ENCODE measurements at regions not wholly inside any gene's neighbourhood (a gene's known extent, or its start where the extent isn't known, plus 50 kb on each side); places are given as distances from the start of the nearest gene placed in this dataset.

- Histone ChIP-seq H4K20me1 (ENCODE audit: insufficient read depth, low read length) (no peaks in the 10 kb centered on the region), H3K9ac (ENCODE audit: low read length) (no peak overlapping the region), H3K36me3 (replicated peaks; ENCODE audit: low read depth, low read length) (no peaks in the 10 kb centered on the region), H3K4me1 (ENCODE audit: low read length) (peaks cover 47% of the 10 kb centered on the region), H3K4me3 (ENCODE audit: low read length) (peak overlapping the region; percentile 6), H3K27ac (ENCODE audit: low read length) (no peak overlapping the region), H3K4me2 (ENCODE audit: low read length) (peak overlapping the region; percentile 74), H2AFZ (ENCODE audit: low read depth, low read length) (no peak overlapping the region), H3K79me2 (ENCODE audit: low read length) (no peaks in the 10 kb centered on the region), H3K9me3 (ENCODE audit: insufficient read depth, low read length) (no peaks in the 10 kb centered on the region), H3K27me3 (ENCODE audit: low read depth, low read length) (peaks cover 6% of the 10 kb centered on the region; the same call in 1 of the 2 replicates)
- no peak for TF ChIP-seq CTCF (IDR thresholded peaks at IDR 0.05; ENCODE audit: low read depth, low read length)
- TF ChIP-seq EZH2phosphoT487 (IDR thresholded peaks at IDR 0.05; ENCODE audit: low read depth) = no peak
These were observed 295.5 kb downstream of the ETS1 start for GRCh38 chr11:128291835-128292234.

GRCh38 chr11:128291007-128291406 is 296.4 kb downstream of the ETS1 start:
- H2AFZ ChIP-seq (ENCODE audit: low read depth, low read length) = no peak overlapping the region
- peak overlapping the region; percentile 60 for H3K9ac ChIP-seq (ENCODE audit: low read length)
- H3K27me3 ChIP-seq (ENCODE audit: low read depth, low read length) = peaks cover 6% of the 10 kb centered on the region; the same call in 1 of the 2 replicates
- H3K4me1 ChIP-seq (ENCODE audit: low read length) = peaks cover 47% of the 10 kb centered on the region
- TF ChIP-seq CTCF (IDR thresholded peaks at IDR 0.05; ENCODE audit: low read depth, low read length) = no peak
- TF ChIP-seq EZH2phosphoT487 (IDR thresholded peaks at IDR 0.05; ENCODE audit: low read depth) = no peak
- H3K4me3 ChIP-seq (ENCODE audit: low read length) = peak overlapping the region; percentile 63
- H3K36me3 ChIP-seq (replicated peaks; ENCODE audit: low read depth, low read length) = no peaks in the 10 kb centered on the region
- no peaks in the 10 kb centered on the region for H3K9me3 ChIP-seq (ENCODE audit: insufficient read depth, low read length)
- H3K27ac ChIP-seq (ENCODE audit: low read length) = peak overlapping the region; percentile 74
- H3K79me2 ChIP-seq (ENCODE audit: low read length) = no peaks in the 10 kb centered on the region
- peak overlapping the region; percentile 74 for H3K4me2 ChIP-seq (ENCODE audit: low read length)
- H4K20me1 ChIP-seq (ENCODE audit: insufficient read depth, low read length) = no peaks in the 10 kb centered on the region

DNA sequence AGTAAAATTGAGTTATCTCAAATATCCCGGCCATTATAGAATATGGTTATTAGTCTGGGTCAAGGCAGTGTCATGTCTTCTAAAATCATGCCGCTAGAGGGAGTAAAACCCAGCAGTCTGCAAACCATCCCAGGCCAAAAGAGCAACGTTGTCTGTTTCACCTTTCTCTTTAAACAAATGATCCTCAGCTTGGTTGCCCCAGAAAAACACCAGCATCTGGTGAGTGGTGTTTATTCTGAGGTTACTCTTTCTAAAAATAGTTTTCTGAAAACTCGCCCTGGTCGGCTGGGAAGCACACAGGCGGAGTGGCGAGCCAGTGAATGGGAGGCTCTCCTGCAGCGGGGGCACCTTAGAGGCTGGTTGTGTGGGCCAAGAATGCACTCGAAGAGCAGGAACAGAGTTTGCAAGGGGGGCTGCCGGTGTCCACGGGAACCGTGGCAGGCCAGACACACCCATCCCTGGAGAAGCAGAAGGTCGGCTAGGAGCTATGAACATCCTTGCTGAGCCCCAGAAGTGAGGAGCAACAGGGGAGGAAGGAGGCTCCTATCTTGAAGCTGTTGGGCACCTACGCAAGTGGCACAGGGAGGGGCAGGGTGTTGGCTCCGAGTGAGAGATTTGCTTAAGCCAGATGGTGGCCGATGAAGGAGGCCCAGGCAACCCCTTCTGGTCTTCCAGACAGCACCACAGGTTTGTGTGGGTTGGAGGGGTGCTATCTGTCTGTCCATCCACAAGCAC is 297.1 kb downstream of the ETS1 start:
- H3K79me2 ChIP-seq (ENCODE audit: low read length) = no peaks in the 10 kb centered on the region
- H3K27ac ChIP-seq (ENCODE audit: low read length) = peak overlapping the region; percentile 74
- H3K4me3 ChIP-seq (ENCODE audit: low read length) = peak overlapping the region; percentile 63
- peak overlapping the region; percentile 60 for H3K9ac ChIP-seq (ENCODE audit: low read length)
- no peaks in the 10 kb centered on the region for H3K9me3 ChIP-seq (ENCODE audit: insufficient read depth, low read length)
- peaks cover 47% of the 10 kb centered on the region for H3K4me1 ChIP-seq (ENCODE audit: low read length)
- no peaks in the 10 kb centered on the region for H3K36me3 ChIP-seq (replicated peaks; ENCODE audit: low read depth, low read length)
- H2AFZ ChIP-seq (ENCODE audit: low read depth, low read length) = no peak overlapping the region; the same call in 1 of the 2 replicates
- TF ChIP-seq CTCF (IDR thresholded peaks at IDR 0.05; ENCODE audit: low read depth, low read length) (peak; percentile 92), EZH2phosphoT487 (IDR thresholded peaks at IDR 0.05; ENCODE audit: low read depth) (no peak)
- no peaks in the 10 kb centered on the region for H4K20me1 ChIP-seq (ENCODE audit: insufficient read depth, low read length)
- H3K4me2 ChIP-seq (ENCODE audit: low read length) = peak overlapping the region; percentile 74
- peaks cover 6% of the 10 kb centered on the region; the same call in 1 of the 2 replicates for H3K27me3 ChIP-seq (ENCODE audit: low read depth, low read length)

DNA sequence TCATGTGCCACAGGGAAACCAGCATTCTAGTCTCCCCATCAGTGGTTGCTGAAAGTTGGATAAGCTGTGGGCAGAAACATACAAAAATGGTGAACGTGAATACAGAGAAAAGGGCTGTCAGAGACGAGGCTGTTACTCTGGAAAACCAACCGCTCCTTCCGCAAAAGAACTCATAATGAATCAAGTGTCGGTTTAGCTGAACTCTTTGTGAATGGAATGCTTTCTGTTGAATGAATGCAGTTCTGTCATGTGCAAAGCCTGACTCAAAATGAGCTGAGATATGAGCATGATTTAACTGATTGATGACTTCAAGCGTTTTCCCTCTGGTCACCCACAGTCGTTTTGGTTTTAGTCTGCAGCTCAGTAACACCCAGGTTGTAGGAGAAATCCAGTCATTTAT is 298.3 kb downstream of the ETS1 start:
- Histone ChIP-seq H3K79me2 (ENCODE audit: low read length) (no peaks in the 10 kb centered on the region), H3K27me3 (ENCODE audit: low read depth, low read length) (peaks cover 6% of the 10 kb centered on the region; the same call in 1 of the 2 replicates), H3K4me2 (ENCODE audit: low read length) (peak overlapping the region; percentile 73), H3K36me3 (replicated peaks; ENCODE audit: low read depth, low read length) (no peaks in the 10 kb centered on the region), H3K4me1 (ENCODE audit: low read length) (peaks cover 43% of the 10 kb centered on the region), H3K9ac (ENCODE audit: low read length) (peak overlapping the region; percentile 30; the same call in 1 of the 2 replicates), H2AFZ (ENCODE audit: low read depth, low read length) (peak overlapping the region; percentile 54), H3K9me3 (ENCODE audit: insufficient read depth, low read length) (no peaks in the 10 kb centered on the region), H4K20me1 (ENCODE audit: insufficient read depth, low read length) (no peaks in the 10 kb centered on the region), H3K27ac (ENCODE audit: low read length) (peak overlapping the region; percentile 6; the same call in 1 of the 2 replicates), H3K4me3 (ENCODE audit: low read length) (peak overlapping the region; percentile 32)
- TF ChIP-seq EZH2phosphoT487 (IDR thresholded peaks at IDR 0.05; ENCODE audit: low read depth) = no peak
- TF ChIP-seq CTCF (IDR thresholded peaks at IDR 0.05; ENCODE audit: low read depth, low read length) = no peak

Data from OCI-LY3 (cell line).